Neuron (in vitro differentiated cells): ENCODE measurements at regions not wholly inside any gene's neighbourhood (a gene's known extent, or its start where the extent isn't known, plus 50 kb on each side); places are given as distances from the start of the nearest gene placed in this dataset.

Experiments used
- H2AFZ ChIP-seq: one replicate; pipeline ENCODE4 v1.6.1; 2013; ENCODE audit warnings: low read depth, mild to moderate bottlenecking, inconsistent platforms, low read length, moderate library complexity
- H3K27me3 ChIP-seq: one replicate; pipeline ENCODE4 v1.6.1; 2013; ENCODE audit warnings: low read length; ENCODE audit not compliant: insufficient read depth
- H3K36me3 ChIP-seq: one replicate; pipeline ENCODE4 v1.6.1; 2013; ENCODE audit warnings: low read length; ENCODE audit not compliant: insufficient read depth
- H3K4me1 ChIP-seq: one replicate; pipeline ENCODE4 v1.6.1; 2013; ENCODE audit warnings: low read length; ENCODE audit not compliant: insufficient read depth
- H3K4me3 ChIP-seq: 2 replicates; pipeline ENCODE4 v1.5.1; 2013; ENCODE audit warnings: mild to moderate bottlenecking, low read length, moderate library complexity
- H3K9me3 ChIP-seq: one replicate; pipeline ENCODE4 v1.6.1; 2013; ENCODE audit warnings: low read length

DNA sequence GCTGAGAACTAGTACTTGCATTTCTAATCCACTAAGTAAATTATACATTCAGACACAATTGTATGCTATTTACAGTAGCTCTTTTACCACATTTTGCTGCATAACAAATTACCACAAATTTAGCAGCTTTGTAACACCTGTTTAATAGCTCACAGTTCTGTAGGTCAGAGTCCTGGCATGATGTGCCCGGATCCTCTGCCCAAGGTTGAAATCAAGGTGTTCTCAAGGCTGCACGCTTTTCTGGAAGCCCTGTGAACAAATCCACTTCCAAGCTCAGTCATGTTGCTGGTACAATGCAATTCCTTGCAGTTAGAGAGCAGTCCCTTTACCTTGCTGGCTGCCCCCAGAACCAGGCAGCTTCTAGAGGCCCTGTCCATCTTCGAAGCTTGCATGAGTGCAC lies 716.0 kb downstream of the HACE1 start:
- H3K4me3 ChIP-seq, result no peak overlapping the region
- no peaks in the 10 kb centered on the region for H3K27me3 ChIP-seq

DNA sequence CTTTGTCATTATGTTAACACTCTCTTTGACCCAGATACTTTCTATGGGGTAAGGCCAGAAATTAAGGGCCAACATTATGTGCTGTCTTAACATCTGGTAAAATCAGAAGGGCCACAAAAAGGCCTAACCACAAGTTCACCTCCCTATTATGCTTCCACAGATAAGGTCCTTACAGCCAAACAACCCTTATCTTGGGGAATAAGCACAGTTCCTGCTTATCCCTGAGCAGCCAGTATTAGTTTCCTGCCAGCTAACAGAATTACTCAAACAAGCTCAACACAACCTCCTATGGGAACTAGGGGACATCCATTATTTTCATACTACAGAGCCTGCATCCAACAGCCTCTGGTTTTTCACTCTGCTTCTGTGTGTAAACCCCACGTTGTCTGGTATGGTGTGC lies 724.8 kb downstream of the HACE1 start:
- Histone ChIP-seq H3K27me3 (no peaks in the 10 kb centered on the region), H3K4me1 (no peaks in the 10 kb centered on the region), H3K4me3 (no peak overlapping the region), H3K36me3 (no peaks in the 10 kb centered on the region), H3K9me3 (no peaks in the 10 kb centered on the region), H2AFZ (no peak overlapping the region)

More for the DNA sequence above, 716.0 kb downstream of the HACE1 start:
- no peak overlapping the region for H2AFZ ChIP-seq
- no peaks in the 10 kb centered on the region for H3K9me3 ChIP-seq
- no peaks in the 10 kb centered on the region for H3K36me3 ChIP-seq
- no peaks in the 10 kb centered on the region for H3K4me1 ChIP-seq

GRCh38 chr6:104130343-104130742 lies 729.4 kb downstream of the HACE1 start:
- no peak overlapping the region for H2AFZ ChIP-seq
- no peaks in the 10 kb centered on the region for H3K36me3 ChIP-seq
- H3K27me3 ChIP-seq, result no peaks in the 10 kb centered on the region
- H3K9me3 ChIP-seq, result no peaks in the 10 kb centered on the region
- H3K4me1 ChIP-seq, result no peaks in the 10 kb centered on the region
- H3K4me3 ChIP-seq, result no peak overlapping the region

DNA sequence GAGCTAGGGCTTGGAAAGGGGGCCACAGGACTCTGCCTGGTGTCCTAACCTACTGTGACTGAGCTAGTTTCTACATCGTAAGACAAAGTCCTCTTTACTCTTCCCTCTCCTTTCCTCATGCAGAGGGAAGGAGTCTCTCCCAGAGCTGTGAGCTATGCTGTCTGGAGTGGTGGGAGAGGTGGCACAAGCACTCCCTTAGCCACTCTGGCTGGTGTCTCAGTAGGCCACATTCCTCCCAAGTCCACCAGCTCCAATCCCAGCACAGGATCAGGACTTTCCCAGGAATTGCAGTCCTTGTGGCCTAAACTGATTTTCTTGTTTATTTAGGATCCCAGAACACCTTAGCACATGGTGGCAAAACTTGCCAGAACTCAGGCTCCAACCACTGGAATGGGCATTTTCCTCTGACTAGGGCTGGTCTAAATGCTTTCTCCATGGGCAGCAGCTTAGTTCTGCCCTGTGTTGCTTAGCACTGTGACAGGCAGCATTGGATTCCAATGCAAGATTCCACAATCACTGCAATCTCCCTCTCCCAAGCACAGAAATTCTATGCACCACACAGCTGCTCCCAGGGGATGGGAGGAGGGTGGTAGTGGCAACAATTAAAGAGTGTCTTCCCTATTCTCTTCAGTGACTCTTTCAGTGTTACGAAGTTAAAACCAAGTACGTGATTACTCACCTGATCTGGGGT lies 733.3 kb downstream of the HACE1 start:
- H3K4me1 ChIP-seq, result no peaks in the 10 kb centered on the region
- H2AFZ ChIP-seq, result no peak overlapping the region
- H3K4me3 ChIP-seq, result no peak overlapping the region
- no peaks in the 10 kb centered on the region for H3K9me3 ChIP-seq
- H3K27me3 ChIP-seq, result no peaks in the 10 kb centered on the region
- no peaks in the 10 kb centered on the region for H3K36me3 ChIP-seq

GRCh38 chr6:104123227-104123626 lies 736.5 kb downstream of the HACE1 start:
- no peaks in the 10 kb centered on the region for H3K4me1 ChIP-seq
- H3K9me3 ChIP-seq, result no peaks in the 10 kb centered on the region
- H3K36me3 ChIP-seq, result no peaks in the 10 kb centered on the region
- H3K27me3 ChIP-seq, result no peaks in the 10 kb centered on the region
- H3K4me3 ChIP-seq, result no peak overlapping the region
- H2AFZ ChIP-seq, result no peak overlapping the region

GRCh38 chr6:104118274-104118673 lies 741.4 kb downstream of the HACE1 start:
- Histone ChIP-seq H3K4me3 (no peak overlapping the region), H3K4me1 (no peaks in the 10 kb centered on the region)

DNA sequence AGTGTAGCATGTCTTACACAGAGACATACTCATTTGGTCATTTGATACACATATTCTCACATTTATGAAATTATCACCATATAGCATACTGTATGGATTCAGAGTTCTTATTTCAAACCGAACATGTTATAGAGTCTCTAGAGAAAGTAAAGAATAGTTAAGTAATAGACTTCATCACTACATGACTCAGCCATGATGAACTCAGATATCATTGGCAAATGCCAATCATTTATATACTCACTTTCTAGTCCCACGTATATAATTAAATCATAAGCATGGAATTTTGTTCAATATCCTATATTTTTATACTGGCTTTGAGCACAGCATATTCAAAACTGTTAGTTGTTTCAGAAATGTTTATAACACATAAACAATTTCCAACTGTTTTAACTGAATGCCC lies 749.9 kb downstream of the HACE1 start:
- no peaks in the 10 kb centered on the region for H3K4me1 ChIP-seq
- H2AFZ ChIP-seq, result no peak overlapping the region
- H3K36me3 ChIP-seq, result no peaks in the 10 kb centered on the region
- H3K9me3 ChIP-seq, result no peaks in the 10 kb centered on the region
- H3K4me3 ChIP-seq, result no peak overlapping the region
- no peaks in the 10 kb centered on the region for H3K27me3 ChIP-seq

More at GRCh38 chr6:104118274-104118673, 741.4 kb downstream of the HACE1 start:
- H2AFZ ChIP-seq, result no peak overlapping the region
- H3K36me3 ChIP-seq, result no peaks in the 10 kb centered on the region
- no peaks in the 10 kb centered on the region for H3K27me3 ChIP-seq
- no peaks in the 10 kb centered on the region for H3K9me3 ChIP-seq

DNA sequence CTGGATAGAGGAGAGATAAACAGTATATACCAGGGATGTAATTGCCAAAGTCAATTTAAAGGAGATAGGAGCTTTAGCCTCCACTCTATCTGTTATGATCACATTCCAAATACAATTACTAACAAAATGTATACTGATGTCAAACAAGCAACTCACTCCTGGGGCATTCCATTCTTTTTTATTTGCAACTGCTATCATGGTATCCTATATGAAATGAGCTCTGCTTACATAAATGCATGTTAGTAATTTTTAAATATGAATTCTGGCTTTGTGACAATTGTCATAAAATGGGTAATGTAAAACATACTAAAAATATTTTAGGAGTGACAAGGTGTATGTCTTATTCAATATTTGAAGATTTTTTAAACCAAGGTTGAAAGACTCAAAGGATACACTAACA lies 751.1 kb downstream of the HACE1 start:
- Histone ChIP-seq H3K4me1 (no peaks in the 10 kb centered on the region), H3K27me3 (no peaks in the 10 kb centered on the region), H2AFZ (no peak overlapping the region), H3K36me3 (no peaks in the 10 kb centered on the region), H3K4me3 (no peak overlapping the region), H3K9me3 (no peaks in the 10 kb centered on the region)

- H3K9me3 ChIP-seq, result no peaks in the 10 kb centered on the region
- H3K36me3 ChIP-seq, result no peaks in the 10 kb centered on the region
- no peaks in the 10 kb centered on the region for H3K27me3 ChIP-seq
- H2AFZ ChIP-seq, result no peak overlapping the region
- H3K4me3 ChIP-seq, result no peak overlapping the region
- H3K4me1 ChIP-seq, result no peaks in the 10 kb centered on the region
Observed at GRCh38 chr6:104095661-104096416, 763.9 kb downstream of the HACE1 start.

DNA sequence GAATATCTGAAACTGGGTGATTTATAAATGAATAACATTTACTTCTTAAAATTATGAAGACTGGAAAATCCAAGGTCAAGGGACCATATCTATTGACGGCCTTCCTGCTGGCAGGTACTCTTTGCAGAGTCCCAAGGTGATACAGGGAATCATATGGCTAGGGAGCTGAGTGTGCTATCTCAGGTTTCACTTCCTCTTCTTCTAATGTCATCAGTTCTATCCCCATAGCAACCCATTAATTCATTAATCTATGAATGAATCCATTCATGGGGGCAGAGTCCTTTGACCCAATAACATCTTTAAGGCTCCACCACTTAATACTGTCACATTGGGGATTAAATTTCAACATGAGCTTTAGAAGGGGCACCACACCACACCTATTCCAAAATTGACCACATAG lies 772.0 kb downstream of the HACE1 start:
- Histone ChIP-seq H3K4me3 (no peak overlapping the region), H3K9me3 (no peaks in the 10 kb centered on the region), H3K4me1 (no peaks in the 10 kb centered on the region), H3K36me3 (no peaks in the 10 kb centered on the region), H3K27me3 (no peaks in the 10 kb centered on the region), H2AFZ (no peak overlapping the region)

DNA sequence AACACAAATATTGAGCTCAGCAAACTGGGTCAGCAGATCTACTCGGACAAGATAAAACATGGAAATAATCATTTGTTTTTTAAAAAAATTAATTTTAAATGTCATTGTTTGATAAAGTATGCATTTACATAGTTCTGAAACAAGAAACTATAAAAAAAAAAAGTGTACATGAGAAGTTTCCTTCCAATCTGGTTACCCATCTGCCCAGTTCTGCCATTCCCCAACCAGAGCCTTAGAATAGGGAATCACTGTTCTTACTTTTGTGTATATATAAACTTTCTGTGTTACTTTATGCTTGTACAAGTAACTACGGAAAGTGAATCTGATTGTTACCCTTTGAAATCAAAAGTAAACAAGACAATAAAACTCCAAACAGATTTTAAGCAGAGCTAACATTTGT lies 791.4 kb downstream of the HACE1 start:
- Histone ChIP-seq H2AFZ (no peak overlapping the region), H3K27me3 (no peaks in the 10 kb centered on the region), H3K9me3 (no peaks in the 10 kb centered on the region), H3K36me3 (no peaks in the 10 kb centered on the region), H3K4me1 (no peaks in the 10 kb centered on the region), H3K4me3 (no peak overlapping the region)

DNA sequence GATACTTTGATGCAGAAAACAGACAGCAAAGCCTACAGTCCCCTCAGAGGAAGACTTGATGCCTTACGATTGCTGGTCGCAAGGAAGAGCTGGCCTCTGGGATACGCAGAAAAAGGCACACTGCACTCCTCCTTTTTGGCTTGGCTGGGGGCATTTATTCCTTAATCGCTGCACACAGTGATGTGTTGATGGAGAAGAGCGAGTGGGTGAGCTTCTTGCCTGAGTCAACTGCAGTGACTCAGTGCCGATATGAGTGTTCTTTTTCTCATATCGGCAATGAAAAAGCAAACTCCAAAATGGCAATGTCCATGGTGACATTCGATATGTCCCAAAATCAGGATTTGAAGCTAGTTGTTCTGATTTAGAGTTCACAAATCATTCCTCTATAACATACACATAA lies 794.8 kb downstream of the HACE1 start:
- Histone ChIP-seq H3K4me3 (no peak overlapping the region), H3K27me3 (no peaks in the 10 kb centered on the region), H3K36me3 (no peaks in the 10 kb centered on the region), H2AFZ (no peak overlapping the region), H3K9me3 (no peaks in the 10 kb centered on the region), H3K4me1 (no peaks in the 10 kb centered on the region)

GRCh38 chr6:104050455-104050854 lies 809.3 kb downstream of the HACE1 start:
- H3K27me3 ChIP-seq, result no peaks in the 10 kb centered on the region
- H3K4me1 ChIP-seq, result no peaks in the 10 kb centered on the region
- H3K4me3 ChIP-seq, result no peak overlapping the region
- no peaks in the 10 kb centered on the region for H3K36me3 ChIP-seq
- no peak overlapping the region for H2AFZ ChIP-seq
- no peaks in the 10 kb centered on the region for H3K9me3 ChIP-seq
